Stimulated activated CD4-positive, alpha-beta T cell treated with anti-CD3 and anti-CD28 coated beads, Interleukin-2, amount 100 ng/mL, for 48 hours (primary cell): ENCODE measurements at regions not wholly inside any gene's neighbourhood (a gene's known extent, or its start where the extent isn't known, plus 50 kb on each side); places are given as distances from the start of the nearest gene placed in this dataset.
"Not testable (repeated sequence)": the region's sequence is repeated elsewhere in the genome, so short reads cannot be mapped to it uniquely, and the experiment has no call there.

Experiments
- DNase-seq, 2 donors: peaks; one replicate each; pipeline ENCODE4 v3.0.0-alpha.2; 2020

DNA sequence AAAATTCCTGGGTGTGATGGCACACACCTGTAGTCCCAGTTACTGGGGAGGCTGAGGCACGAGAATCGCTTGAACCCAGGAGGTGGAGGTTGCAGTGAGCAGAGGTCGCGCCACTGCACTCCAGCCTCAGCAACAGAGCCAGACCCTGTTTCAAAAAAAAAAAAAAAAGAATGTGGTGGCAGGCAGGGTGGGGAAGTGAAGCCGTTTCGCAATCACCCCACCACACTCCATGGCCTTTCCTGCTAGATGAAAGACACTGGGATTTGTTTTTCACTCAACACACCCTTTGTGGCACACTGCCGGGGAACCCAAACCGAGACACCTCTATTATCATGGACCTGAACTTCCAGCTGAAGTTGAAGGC is 172.4 kb upstream of the IQSEC1 start:
- DNase-seq = no peak

DNA sequence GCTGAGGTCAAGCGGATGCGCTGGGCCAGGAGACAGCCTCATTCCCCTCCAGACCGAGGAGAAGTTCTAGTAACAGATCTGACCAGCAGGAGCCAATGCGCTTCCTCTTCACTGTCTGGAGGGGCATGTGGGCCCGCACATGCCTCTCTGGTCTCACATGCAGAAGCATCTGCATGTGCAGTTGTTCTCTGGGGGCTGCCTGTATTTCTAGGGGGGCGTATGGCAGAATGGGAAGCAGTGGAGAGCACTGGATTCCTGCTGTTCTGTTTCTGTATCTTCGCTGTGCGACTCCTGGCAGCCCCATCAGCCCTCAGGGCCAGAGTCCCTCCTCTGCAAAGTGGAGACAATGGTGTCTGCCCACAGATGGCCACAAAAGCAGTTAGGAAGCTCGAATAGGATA is 170.4 kb upstream of the IQSEC1 start:
- no peak for DNase-seq

DNA sequence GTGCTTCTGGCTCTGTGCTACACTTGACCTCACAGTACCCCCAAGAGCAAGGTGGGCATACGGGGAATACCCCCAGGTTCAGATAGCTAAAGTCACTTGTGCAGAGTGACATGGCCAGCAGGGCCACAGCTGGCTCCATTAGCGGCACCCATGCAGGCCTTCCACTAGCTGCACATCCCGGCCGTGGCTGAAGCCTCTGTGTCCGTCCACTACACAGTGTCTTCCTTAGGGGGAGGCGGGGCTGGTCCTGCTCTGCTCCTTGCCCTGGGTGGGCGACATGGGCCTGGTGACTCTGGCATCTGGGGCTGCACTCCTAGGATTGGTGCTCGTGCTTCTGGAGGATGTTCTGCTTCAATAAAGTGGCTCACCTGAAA is 169.1 kb upstream of the IQSEC1 start:
- DNase-seq = no peak

GRCh38 chr3:13241621-13242363 is 168.6 kb upstream of the IQSEC1 start:
- DNase-seq = no peak

GRCh38 chr3:13240928-13241618 is 167.8 kb upstream of the IQSEC1 start:
- no peak for DNase-seq

DNA sequence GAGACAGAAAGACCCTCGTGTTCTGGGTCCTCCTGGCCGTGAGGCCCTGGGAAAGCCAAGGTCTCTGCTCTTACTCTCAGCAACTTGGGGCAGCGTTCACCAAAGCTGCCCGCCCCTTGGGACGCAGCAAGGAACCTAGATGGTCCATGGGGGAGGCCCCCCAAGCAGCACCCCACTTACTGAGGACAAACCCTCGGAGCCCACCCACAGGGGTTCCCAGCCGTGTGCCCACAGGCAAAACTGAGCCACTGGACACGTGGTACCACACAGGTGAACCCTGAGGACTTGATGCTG is 166.2 kb upstream of the IQSEC1 start:
- no peak for DNase-seq

- DNase-seq = no peak
These were observed 165.6 kb upstream of the IQSEC1 start for GRCh38 chr3:13238687-13239466.

DNA sequence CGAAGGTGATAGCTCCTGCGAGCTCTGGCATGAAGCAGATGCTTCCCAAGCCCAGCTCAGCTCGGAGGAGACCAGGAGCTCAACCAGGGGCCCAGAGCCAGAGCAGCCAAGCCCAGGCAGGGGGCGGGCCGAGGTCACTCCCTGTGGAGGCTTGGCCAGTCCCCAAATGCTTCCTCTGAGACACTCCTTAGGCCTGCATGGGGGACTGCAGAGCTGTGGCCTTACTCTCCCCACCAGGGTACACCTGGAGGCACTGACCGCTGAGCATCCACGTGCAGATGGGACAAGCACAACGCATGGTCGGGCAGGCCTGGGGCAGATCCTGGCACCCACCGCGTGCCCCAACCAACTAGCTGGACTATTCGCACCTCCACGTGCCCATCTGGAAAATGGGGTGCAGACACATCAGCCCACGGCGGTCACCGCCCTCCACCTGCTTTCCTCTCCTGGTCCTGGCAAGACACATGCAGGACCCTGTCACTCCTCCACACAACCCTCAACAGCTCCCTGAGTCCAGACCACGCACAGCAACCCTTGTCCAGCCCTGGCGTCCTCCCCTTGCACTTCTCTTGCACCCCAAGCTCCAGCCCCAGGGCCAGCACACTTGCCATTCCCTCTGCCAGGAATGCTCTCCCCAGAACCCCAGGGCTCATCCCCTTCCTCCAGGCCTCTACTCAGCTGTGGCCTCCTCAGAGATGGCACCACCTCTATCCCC is 164.7 kb upstream of the IQSEC1 start:
- no peak for DNase-seq

GRCh38 chr3:13236557-13237173 is 163.4 kb upstream of the IQSEC1 start:
- DNase-seq = no peak

DNA sequence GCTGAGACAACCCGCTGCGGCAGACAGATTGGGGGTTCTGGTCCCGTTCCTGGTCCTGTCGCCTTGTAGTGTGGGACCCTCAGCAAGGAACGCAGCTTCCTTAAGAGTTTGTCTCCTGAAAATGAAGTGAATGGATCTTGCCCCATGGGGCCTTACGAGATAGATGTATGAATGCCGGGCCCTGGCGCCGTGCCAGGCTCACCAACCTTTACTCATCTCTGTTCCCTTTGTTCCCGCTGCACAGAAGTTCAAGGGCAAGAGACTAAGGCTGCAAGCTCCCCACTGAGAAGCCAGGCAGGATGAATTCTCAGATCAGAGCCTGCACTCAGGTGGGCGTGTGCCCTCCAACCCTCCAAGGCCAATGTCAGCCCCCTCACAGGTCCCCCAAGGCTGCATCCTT is 162.7 kb upstream of the IQSEC1 start:
- DNase-seq = no peak

GRCh38 chr3:13235079-13235478 is 161.8 kb upstream of the IQSEC1 start:
- DNase-seq = no peak

GRCh38 chr3:13234666-13235065 is 161.4 kb upstream of the IQSEC1 start:
- DNase-seq = no peak

GRCh38 chr3:13233487-13234485 is 160.6 kb upstream of the IQSEC1 start:
- DNase-seq = no peak

- no peak for DNase-seq
These were observed 158.8 kb upstream of the IQSEC1 start for GRCh38 chr3:13231781-13232666.

GRCh38 chr3:13229273-13229949 is 156.2 kb upstream of the IQSEC1 start:
- DNase-seq = no peak

DNA sequence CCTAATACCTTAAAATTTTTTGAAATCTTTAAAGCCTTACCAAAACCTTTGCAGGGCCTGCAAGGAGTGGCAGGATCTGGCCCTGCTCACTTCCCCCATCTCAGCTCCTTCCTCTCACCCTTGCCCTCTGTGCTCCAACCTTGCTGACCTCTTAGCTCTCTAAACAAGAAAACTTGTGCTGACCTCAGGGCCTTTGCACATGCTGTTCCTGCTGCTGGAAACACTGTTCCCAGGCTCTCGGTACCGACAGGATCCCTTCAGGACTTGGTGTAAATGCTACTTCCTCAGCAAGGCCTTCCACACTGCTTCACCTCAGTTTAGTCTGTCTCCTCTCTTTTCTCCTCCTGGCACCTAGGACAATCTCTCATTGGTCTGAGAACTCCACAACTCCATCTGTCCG is 155.4 kb upstream of the IQSEC1 start:
- no peak for DNase-seq

DNA sequence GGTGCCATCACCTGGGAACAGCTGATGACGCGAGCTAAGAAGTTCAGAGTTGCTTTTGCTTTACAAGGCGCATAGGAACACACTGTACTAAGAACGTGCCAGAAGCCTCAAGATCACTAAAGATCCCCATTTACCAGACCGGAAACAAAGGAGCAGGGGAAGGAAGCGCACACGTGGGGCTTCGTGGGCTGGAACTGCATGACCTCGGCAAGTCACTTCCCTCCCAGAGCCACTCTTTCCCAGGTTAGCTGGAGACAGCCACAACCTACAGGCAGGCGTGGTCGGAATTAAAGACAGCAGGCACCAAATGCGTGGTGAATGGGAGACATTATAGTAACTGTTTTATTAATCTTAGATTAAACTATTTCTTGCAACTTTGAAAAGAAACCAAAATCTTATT is 154.9 kb upstream of the IQSEC1 start:
- not testable (repeated sequence) for DNase-seq

DNA sequence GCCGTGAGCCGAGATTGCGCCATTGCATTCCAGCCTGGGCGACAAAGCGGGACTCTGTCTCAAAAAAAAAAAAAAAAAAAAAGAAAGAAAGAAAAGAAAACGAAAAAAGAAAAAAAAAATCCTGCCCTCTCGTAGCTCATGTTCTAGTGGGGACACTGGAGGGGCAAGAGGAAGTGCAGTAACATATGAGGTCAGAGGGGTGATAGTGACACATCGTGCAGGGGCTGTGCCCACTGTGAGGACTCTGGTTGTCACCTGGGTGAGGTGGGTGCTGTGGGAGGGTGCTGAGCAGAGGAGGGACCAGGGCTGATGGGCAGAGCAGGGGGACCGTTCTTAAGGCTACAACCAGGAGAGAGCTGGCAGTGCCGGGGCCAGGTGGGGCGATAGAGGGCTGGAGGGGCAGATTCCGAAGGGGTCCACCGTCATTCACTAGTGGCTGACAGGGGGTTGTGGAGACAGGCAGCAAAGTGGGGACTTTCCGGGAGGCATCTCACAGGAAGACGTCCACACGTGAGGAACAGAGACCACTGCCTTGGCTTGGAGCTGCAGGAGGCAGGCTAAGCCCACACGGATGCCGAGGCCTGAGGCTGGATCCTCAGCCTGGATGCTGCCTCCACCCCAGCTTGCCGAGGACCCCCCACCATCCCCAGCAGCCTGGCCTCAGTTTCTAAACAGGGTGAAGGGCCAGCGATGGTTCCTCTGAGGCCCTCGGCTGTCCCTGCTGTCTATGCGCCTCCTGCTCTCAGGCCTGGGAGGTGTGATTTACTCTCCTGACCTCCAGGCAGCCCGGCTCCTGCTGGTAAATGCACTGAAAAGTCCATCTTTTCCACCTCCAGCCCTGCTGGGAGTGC is 154.3 kb upstream of the IQSEC1 start:
- no peak for DNase-seq

DNA sequence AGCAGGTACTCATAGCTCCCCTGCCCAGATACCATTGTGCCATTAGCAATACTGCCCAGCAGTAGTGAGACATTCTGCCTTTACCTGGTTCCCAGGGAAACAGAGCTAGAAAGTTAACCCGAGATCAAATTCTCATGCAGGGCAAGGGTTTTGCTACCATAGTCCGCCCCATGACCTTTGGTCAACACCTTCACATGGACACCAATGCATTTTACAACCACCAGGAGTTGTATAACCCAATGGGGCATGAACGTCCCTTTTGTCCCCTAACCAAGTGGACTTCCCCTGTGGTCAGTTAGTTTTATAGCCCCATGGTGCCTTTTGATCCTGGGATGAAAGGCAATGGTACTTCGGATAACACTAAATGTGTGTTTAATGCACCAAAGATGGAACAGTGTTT is 151.7 kb upstream of the IQSEC1 start:
- no peak for DNase-seq
